HuH-7 (cell line): ENCODE measurements at regions not wholly inside any gene's neighbourhood (a gene's known extent, or its start where the extent isn't known, plus 50 kb on each side); places are given as distances from the start of the nearest gene placed in this dataset.
"Not testable (repeated sequence)": the region's sequence is repeated elsewhere in the genome, so short reads cannot be mapped to it uniquely, and the experiment has no call there.

Experiments used
- DNase-seq: peaks from one replicate; pipeline ENCODE4 v3.0.0; 2011; ENCODE audit warnings: low spot score

DNA sequence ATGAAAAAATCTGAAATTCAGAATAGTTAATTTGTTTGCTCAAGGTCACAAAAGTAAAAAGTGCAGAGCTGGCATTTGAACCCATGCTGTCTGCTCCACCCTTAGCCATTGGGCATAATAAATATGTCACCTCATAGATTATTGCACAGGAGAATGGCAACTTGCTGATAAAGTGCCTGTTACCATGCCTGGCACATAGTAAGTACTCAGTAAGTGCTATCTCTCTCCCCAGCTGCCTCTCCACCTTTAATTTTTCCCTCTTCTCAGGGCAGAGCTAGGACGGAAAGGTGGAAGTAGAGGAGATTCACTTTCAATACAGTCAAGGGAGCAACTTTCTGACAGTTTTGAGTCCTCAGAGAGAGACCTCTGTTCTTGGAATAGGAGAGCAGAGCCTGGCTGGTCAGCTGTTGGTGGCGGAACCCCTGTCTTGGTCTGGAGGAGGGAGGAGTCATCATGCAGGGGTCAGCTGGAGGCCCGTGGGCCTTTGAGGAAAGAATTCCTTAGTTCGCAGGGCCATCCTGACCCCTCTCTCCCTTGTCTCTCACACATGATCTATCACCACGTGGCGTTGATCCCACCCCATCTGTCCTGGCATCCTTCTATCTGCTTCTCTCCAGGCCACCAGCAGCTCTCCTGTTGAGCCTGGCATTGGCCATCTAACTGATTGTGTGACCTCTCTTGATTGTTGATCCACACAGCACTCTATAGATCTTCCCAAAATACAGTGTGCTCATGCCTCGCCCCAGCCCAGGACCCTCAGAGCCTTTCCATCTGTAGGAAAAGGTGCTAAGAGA lies 149.3 kb downstream of the RPLP1 start:
- no peak for DNase-seq

DNA sequence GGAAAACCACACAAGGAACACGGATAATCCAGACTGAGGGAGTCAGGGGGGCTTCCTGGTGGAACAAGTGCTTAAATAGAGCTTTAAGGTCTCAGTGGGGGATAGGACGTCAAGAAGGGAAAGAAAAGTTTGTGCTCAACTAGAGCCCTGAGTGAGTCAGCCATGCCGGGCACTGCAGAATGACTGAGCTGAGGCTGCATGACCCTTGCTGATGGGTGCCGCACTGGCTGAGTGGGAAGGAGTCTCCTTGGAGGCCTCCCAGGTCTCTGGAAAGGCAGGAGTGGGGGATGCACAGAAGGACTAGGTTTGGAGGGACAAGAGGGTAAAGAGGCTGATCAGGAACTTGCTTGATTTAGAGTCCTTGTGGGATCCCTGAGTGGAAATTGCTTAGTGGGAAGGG lies 150.3 kb downstream of the RPLP1 start:
- no peak for DNase-seq

DNA sequence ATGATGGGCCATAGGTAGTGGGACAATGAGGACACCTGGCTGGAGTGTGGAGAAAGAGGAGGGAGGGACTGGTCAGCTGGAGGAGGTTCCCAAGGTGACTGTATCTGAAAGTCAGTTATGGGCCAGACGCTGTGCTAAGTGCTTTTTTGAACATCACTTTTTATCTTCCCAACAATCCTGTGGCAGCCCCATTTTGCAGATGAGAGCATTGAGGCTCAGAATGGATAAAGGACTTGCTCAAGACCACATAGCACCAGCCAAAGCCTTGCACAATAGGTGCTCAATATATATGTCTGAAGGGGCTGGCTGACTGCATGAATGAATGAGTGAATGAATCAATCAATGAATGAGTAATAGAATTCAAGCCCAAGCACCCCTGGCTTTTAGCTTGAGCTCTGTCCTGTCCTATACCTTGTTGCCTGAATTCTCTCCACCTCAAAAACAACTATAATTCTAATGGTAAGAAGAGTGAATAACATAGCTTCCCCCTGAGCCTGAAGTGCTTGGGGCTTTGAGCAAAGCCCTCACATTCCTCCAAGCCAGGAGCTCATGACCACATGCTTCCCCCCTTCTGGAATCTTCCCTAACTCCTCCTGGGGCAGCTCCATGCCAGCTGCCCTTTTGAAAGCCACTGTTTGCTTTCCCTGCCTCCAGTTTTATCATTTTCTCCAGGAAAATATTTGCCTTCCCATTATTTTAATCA lies 150.9 kb downstream of the RPLP1 start:
- DNase-seq, result no peak

DNA sequence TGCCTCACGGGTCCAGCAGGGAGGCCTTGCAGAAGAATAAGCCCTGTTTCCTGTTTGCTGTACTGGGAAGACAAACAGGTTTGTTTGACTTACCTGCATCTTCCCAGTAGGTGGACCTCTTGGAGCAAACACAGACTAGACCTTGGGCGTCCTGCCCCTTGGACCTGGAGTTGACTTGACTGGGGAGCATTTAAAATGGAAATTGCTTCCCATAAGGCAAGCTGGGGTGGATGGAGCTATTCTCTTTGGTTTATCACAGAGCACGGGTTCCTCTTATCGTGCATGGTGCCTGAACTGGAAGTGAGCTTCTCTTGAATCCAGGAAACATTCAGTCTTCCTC lies 151.4 kb downstream of the RPLP1 start:
- peak; percentile 39 for DNase-seq

DNA sequence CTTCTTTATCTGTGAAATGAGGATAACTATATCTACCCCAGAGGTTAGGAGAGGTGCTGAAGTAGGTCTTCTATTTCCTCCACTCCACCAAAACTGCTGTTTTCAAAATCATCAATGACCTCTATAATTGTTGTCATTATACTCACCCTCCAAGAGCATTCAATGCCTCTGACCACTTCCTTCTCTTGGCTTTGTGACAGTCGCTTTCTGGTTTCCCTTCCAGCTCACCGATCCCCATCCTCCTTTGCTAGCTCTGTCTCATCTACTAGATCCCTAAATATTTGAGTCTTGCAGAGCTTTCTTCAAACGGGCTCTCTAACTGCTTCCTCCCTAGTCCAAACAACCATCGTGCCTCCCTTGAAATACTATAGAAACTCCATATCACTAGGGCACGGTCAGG lies 153.5 kb downstream of the RPLP1 start:
- DNase-seq, result no peak

DNA sequence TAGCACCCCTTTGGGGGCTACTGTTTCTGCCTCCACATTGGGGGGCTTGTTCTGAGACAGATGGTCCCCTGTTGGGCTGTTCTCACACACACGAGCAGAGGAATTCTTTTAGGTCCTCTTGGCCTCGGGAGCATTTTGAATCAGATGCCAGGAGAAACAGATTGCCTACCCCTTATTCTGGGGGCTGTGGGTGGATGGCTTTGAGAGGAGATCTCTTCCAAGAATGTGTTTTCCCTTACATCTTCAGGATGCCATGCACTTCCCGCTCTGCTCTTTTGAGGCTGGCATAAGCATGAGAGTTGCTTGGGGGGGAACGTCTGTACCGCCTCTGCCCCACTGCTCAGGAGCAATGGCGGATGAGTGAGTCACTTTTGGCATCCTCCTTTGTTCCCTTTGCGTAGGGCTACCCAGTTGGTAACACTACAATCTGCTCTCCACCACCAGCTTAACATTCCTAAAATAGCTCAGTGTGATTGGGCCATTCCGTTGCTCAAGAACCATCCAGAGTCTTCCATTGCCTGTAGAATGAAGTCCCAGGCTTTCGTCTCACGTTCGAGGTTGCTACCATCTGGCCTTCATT lies 154.4 kb downstream of the RPLP1 start:
- DNase-seq, result no peak

DNA sequence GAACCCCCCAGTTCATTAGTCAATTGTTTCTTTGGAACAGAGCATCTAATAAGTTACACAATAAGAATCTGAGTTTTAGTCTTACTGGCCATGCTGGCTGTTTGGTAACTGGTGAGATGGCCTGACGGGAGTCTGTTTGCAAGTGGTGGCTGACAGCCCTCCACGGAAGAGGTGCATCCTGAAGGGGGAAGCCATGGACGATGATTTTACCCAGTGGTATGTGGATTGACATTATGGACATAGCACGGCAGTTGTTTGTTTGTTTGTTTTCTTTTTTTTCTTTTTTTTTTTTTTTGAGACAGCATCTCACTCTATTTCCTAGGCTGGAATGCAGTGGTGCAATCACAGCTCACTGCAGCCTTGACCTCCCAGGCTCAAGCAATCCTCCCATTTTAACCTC lies 156.0 kb downstream of the RPLP1 start:
- DNase-seq, result no peak

DNA sequence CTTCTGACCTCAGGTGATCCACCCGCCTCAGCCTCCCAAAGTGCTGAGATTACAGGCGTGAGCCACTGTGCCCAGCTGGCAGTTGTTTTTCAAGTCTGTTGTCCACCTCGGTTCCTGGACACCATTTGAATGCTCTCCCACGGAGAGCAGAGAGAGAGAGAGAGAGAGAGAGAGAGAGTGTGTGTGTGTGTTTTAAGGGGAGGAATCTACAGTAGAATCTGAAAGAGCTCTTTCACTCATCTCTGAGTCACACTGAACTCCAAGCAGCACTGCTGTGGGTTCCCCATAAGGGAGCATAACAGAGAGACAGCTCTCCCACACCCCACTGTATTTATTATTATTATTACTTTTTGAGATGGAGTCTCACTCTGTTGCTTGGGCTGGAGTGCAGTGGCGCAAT lies 156.6 kb downstream of the RPLP1 start:
- no peak for DNase-seq

DNA sequence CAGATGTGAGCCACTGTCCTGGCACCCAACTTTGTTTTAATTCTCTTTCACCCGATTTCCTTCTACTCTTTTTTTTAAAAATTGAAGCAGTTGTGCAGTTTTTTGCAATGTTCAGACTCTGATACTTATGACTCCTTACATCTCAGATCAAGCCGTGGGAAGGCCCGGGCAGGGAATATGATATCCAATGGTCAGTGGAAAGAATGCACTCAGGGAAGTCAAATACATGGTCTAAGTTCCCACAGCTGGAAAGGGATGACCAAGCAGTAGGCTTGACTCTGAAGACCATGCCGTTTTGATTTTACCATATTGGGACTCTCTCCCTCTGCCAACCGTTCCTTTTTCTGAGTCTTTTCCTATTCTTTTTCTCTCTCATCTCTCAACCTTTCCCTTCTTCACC lies 157.2 kb downstream of the RPLP1 start:
- DNase-seq, result no peak

DNA sequence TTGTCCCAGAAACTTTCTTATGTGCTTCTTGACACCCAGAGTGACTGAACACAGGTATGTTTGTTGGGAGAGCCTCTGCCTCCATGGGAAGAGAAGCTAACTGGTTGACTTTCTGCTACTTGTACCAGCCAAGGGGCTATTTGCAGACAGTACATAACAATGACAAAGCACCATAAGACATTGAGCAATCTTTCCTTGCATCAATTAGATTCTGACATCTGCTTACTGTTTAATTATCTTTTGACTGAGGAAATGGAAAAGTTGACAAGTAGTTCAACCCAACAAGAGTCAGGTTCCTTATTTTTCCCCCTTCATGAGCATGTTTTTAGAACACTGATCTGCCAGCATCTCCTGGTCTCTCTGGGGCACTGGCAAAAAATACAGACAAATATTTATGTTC lies 157.7 kb downstream of the RPLP1 start:
- no peak for DNase-seq

DNA sequence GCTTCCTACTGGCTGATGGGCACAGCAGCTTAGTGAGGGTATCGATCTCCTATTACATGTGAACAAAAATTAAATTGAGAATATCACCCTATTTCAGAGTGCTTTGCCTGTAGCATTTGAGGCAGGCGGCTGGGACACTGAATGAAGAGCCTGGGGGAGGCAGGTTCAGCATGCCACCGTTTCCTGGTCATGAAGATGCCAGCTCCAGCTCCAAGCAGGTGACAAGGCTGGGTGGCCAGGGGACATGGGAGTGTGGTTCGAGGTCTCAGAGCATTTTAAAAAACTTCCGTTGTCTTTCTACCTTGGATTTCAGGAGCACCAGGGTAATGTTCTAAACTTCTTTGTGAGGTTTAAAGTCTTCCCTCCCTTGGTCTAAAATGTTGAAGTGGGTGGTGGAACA lies 158.2 kb downstream of the RPLP1 start:
- no peak for DNase-seq

DNA sequence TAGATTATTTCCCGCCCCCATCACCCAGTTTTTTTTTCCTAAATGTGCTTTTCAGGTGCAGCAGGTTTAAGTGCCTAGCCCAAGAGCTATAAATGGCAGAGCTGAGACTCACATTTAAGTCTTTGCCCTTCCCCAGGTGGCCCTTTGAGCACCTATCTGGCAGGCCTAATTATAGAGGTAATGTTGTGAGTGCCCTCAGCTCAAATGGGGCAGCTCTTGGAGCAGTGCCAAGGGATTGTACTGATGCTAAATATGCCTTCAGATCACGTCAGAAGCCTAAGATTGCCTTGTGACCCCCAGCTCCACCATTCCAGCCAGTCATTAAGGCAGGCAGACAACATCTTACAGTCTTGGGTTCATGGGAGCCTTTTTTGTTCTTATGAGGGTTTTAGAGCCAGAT lies 159.5 kb downstream of the RPLP1 start:
- DNase-seq, result no peak

DNA sequence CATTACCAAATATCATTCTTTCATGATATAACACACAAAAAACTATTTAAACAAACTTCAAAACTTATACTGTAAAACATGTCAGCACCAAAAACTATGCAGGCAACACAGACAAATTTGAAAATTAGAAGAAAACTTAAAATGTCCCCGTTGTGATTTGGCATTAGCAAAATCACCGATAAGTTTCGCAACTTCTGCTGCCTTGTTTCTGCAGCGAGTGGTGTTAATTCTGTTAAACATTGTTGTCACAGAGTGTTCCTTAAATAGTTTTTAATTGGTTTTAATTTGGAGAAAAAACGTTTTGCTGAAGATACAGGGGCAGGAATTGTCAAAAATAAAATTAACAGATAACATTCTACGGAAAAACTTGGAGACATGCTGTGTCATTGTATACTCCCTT lies 160.6 kb downstream of the RPLP1 start:
- DNase-seq, result no peak

DNA sequence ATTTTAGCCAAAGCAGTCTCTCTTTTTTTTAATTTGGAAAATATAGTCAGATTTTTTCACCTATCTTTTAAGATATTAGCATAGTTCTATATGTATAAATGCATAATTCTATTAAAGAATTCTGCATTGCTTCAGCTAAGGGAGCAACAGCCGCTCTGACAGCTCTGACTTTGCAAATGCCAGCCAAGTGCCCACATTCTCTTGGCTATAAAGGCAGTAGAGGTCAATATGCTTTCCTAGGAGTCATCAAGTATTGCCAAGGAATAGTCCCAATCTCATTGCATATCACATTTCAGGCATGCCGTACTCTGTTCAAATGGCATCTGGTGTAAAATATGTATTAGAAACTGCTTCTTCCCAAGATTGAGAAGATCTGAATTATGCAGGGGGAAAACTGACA lies 161.4 kb downstream of the RPLP1 start:
- DNase-seq, result no peak

DNA sequence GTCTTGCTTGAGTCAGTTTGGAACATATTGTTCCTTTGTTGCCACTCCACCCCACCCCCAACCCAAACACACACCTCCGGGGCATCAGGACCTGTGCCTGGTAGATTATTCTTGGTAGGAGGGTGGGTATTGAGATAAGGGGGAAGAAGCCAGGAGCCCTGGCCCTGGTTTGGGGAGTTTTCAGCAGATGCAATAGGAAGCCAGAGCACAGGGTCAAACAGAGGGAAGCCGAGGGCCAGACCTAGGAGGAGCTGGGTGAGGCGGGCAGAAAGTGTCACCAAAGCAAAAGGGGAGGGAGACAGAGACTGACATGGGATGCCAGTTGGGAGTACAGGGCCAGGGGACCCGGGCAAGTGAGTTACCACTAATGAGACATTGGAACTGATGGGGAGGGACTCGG lies 163.1 kb downstream of the RPLP1 start:
- no peak for DNase-seq

DNA sequence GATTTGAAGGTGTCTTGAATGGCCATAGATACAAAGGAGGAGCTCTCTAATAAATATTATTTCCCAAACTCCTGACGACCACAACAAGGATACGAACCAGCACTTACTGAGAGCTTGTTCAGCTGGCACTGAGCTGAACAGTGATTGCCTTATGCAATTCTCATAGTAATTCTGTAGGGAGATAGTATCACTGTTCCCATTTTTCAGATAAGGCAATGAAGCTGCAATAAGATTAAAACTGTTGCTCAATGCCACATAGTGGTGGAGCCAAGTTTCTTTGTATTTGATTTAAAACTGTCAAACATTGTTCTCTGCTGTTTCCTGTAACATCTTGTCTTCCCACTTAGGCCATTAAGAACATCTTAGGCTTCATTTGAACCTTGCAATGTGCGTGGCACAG lies 163.9 kb downstream of the RPLP1 start:
- no peak for DNase-seq

DNA sequence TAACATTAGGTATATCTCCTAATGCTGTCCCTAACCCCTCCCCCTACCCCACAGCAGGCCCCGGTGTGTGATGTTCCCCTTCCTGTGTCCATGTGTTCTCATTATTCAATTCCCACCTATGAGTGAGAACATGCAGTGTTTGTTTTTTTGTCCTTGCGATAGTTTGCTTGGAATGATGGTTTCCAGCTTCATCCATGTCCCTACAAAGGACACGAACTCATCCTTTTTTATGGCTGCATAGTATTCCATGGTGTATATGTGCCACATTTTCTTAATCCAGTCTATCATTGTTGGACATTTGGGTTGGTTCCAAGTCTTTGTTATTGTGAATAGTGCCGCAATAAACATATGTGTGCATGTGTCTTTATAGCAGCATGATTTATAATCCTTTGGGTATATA lies 164.5 kb downstream of the RPLP1 start:
- DNase-seq, result not testable (repeated sequence)

DNA sequence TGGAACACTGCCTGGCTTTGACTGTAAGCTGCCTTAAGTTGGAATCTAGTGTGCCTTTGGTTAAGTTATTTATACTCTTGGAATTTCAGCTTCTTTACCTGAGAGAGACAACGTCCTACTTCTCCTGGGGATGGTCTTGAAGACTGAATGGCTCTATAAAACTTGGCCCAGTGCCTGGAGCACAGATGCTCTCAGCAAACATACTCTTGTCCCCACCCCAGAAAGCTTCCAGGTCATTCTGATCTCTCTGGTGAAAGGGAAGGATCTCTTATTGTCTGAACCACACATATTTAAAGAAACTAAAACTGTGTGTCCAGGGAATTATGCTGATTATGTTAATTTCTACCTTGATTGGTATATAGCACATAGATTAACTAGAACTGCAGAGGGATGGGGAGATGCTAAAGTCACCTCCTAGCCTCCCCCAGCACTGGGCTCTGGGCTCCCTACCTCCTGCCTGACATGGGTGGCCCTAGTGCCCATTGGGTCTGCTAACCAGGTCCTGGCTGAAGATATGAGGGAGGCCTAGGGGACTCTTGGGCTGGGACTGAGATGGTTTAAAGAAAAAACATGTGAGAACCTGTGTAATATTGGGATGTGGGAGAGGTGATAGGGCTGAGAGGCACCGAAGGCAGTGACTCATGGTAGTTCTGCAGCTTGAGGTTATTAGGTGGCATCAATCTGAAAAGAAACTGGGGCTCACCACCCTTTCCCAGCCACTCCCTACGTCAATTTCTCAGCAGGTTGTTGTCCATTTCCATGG lies 171.0 kb downstream of the RPLP1 start:
- DNase-seq, result no peak

DNA sequence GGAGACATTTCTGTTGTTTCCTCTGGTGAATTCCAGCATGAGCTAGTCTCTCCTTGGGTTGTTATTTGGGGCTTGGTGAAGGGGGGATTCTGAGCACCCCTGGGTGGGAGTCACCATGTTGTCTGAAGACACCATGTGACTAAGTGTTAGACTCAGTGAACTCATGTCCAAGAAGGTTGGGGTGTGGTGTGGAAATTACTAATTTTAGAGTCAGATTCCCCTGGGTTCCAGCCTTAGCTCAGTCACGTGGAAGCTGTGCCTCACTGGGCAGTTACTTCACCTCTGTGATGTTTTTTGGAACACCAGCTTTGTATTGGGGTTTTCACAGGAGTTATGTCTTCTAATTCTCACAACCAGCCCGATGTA lies 171.5 kb downstream of the RPLP1 start:
- no peak for DNase-seq

DNA sequence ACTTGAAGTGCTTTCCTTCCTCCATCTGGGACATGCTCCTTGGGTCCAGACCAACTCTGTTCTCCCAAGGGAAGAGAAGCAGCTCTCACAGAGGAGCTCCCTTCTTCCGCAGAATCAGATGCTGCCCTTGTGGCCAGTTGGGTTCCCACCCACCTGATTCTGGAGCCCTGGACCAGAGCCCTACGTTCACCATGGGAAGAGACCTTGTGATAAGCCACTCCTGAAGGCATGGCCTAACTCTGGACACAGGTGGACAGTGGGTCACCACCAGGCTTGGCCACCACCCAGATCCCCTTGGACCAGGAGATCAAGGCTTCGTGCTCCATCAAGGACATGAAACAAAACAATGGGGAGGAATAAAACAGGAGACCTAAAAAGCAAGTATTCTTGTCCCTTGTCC lies 172.2 kb downstream of the RPLP1 start:
- DNase-seq, result no peak

DNA sequence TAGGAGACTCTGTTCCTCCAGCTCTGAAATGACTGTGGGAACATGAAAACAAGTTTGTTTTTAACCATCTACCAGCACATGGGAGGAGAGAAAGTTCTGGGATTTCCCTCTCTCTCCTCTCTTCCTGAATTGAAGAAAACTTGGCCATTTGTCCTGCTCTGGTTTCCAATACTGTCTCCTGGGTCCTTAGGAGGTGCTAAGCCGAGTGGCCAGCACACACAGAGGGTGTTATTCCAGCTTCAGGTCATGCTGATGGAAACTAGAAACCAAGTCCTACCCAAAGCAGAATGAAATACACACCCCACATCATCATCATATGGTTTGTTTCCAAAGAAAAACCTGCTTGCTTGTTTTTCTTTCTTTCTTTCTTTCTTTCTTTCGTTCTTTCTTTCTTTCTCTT lies 172.7 kb downstream of the RPLP1 start:
- DNase-seq, result no peak

DNA sequence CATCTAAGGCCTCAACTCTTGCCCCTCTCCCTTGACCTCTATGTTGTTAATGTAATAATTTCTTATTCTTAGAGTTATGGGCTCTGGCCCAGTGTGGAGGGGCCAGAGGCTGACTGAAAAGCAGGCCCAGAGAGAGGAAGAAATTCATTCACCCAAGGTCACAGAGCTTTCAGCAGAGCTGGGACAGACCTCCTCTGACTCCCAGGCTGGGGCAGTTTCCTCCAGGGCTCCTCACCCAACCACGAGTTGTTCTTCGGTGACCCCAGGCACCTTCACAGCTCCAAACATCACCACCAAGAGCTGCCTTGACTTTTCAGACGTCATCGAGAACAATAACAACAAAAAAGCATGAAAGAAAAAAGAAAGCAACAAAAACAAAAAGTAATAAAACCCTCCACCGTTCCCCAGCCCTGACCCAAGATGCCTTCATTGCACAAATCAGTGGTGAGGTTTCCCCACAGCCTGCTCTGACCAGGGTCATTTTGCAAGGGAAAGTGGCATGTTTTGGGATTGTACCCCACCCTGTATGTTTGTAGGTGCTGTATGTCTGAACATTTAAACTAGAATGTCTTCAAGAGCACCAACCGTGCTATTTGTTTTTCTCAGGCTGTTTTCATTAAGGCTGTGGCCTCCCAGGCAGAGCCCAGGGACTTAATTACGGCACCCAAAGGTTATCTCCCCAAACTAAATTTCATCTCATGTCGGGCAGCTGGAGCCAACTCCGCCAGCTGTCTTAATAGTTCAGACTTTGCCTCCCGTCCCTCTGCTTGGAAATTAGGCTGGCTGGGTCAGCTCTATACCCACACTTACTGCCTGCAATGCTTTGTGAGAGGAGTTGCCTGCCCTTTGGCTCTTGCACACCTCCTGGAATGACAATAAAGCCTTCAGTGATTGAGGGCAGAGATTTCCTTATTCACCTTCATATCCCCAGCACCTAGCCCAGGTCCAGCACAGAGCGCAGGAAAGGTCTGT lies 173.8 kb downstream of the RPLP1 start:
- no peak for DNase-seq
